Embryonic facial prominence (tissue), 1 donor: ENCODE measurements at regions not wholly inside any gene's neighbourhood (a gene's known extent, or its start where the extent isn't known, plus 50 kb on each side); places are given as distances from the start of the nearest gene placed in this dataset.
"Not testable (repeated sequence)": the region's sequence is repeated elsewhere in the genome, so short reads cannot be mapped to it uniquely, and the experiment has no call there.

Source experiments
- DNase-seq: peaks from one replicate; pipeline ENCODE4 v3.0.0-alpha.2; 2016; ENCODE audit errors: extremely low spot score

DNA sequence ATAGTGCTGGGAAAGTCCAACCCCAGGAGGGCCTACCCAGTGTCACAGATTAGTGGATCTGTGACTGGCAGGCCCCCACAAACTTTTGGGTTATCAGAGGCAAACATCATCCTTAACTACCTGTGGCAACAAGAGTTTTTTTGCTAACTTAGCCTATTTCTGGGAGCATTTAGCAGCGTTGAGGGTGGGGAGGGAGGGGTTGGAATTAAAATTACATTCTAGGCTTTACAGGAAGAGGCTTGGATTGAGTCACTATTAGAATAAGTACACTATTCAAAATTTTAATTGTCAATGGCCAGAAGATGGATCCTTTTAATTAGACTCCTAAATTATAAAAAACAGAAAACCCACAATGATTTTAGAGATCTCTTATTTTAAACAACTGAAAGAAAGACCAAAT is 267.9 kb upstream of the NPSR1 start:
- DNase-seq = no peak

DNA sequence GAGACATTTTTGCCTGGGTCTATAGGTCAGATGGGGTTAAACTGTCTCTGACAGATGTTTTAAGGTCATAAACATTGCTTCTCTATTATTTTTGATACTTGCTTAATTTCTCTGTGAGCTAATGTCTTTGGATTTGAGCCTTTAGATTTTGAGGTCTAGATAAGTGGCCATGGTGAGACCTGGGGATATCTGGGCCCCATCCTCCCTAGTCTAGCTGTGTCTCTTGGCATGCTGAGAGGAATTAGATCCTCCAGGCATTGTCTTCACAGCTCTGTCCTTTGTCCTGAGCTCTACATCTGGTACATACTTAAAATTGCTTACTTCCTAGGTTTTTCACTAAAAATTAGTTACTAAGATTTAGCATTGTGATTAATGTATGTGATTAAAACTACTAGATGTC is 265.0 kb upstream of the NPSR1 start:
- DNase-seq = no peak

DNA sequence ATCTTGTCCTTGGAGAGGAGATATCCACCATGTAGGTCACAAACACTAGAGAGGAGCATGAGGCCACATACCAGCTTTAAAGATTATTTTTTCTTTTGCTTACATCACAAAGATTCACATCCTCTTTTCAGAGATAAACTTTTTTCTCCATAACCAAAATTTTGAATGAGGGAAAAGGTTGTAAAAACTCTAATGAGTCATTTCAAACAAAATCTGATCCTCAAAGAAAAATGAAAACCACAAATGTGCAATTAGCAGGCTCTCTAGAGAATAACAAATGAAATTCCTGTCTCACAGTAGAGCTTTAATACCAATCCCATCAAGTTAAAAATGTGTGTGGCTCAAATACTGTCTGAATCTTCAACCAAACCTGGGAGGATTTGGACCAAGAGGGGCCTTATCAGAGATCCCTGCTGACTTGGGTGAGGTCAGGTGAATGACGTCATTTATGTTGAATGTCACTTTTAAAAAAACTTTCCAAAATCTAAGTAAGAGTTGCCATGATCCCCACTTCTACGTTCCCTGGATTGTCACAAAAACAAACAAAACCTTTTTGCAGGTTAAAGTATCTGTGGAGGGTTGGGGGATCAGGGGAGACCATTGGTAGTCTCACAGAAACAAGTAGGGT is 261.5 kb upstream of the NPSR1 start:
- no peak for DNase-seq

DNA sequence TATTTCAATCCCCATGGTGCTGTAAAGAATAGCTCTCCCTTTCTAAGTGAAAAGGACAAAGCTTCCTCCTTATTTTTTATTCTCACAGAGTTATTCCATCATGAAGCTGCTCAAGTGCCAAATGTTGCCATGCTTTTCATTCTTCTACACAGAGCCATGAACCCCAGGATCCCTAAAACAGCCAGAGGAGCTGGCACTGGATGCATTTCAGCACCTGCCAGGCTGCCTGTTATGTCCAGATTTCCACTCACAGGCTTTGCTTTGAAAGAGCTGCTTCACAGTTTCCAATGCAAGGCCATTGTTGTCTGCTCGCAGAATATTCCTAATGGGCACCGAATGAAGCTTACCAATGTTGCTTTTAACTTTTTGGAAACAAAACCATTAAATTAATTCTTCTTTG is 256.2 kb upstream of the NPSR1 start:
- no peak for DNase-seq

DNA sequence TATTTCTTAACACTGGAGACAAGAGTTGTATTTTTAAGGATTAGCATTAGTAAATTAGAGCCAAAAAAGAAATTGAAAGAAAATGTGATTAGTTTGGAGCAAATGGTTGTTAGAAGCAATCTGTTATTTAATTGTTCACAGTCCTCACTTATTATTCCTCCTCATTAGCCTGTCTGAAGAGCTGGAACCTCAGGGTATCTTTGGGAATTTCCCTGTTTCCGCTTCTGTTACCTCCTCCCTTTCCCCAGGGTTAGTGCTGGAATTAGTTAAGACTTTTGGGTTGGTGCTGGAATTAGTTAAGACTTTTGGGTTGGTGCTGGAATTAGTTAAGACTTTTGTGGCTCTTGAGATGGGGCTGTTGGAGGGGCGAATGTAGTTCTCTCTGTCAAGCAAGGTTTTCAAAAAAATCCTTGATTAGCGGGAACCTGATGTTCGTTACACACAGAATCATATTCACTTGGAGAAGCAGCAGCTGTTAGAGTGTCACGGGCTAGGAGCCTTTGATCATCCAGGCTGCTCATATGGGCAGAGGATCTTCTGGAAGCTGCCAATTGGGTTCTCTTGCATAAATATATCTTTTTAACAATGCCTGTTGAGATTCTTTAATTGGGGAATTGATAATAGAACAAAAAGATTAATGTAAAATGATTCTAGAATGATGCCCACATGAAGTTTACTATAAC is 251.0 kb upstream of the NPSR1 start:
- DNase-seq = no peak

DNA sequence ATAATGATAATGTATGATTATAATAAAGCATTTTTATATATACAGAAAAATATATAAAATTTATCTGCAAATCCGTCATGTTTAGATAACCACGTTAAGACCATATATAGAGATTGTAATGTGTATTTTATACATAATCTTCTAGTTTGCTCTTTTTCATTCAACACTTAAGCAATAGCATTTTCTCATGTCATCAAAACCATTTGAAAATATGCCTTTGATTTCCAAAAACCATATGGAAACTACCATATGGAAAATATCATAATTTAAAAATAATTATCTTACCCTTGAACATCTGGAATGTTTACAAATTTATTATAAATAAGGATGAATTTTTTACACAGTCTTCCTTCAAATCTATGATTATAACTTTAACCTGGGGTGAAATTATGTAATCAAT is 250.4 kb upstream of the NPSR1 start:
- DNase-seq = no peak

DNA sequence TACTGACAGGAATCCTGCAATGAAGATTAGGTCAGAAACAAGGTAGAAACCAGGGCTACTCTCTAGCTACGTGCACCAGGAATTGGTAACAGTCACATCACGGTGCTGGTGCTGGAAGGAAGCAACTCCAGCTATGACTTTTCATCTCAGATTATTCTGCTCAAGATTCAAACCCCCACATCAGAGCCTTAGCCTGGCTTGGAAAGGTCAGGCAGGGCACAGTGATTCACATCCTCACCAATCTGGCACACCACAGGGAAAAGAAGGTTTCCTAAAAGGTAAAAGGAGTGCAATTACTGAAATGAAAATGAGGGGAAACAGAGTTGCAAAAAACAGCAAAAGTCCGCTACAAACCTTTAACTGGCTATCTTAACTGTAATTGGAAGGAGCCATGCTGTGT is 240.2 kb upstream of the NPSR1 start:
- DNase-seq = no peak

DNA sequence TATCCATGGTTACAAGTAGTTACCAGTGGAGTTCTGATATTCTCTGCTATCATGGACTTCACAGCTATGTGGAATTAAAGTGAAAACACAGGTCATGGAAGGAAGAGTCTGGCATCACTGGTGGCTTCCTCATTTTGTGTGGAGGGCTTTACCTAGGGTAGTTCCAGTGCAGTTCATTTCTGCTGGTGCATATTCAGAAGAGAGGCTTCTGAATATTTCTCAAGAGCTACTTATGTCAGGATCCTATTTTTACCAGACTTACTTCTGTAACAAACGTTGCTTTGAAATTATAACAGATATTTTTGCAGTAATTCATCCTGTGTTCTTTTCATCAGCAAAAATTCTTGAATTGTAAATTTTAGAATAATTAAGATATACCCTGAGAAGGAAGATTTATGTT is 236.5 kb upstream of the NPSR1 start:
- DNase-seq = no peak

DNA sequence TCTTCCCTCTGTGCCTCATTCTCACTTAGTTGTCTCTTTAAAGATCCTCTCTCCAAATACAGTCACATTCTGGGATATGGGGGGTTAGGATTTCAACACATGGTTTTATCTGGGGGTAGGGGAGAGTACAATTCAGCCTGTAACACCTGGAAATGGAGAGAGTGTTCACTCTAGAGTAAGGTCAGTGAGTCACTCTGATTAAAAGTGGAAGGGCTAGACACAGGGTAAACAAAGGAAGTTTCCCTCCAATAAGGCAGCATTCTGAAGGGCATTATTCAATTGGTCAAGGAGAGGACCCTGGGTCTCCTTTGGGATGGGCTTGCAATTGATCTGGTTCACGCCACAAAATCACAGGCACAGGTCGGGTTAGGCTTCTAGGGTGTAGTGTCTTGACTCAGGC is 232.8 kb upstream of the NPSR1 start:
- DNase-seq = no peak

DNA sequence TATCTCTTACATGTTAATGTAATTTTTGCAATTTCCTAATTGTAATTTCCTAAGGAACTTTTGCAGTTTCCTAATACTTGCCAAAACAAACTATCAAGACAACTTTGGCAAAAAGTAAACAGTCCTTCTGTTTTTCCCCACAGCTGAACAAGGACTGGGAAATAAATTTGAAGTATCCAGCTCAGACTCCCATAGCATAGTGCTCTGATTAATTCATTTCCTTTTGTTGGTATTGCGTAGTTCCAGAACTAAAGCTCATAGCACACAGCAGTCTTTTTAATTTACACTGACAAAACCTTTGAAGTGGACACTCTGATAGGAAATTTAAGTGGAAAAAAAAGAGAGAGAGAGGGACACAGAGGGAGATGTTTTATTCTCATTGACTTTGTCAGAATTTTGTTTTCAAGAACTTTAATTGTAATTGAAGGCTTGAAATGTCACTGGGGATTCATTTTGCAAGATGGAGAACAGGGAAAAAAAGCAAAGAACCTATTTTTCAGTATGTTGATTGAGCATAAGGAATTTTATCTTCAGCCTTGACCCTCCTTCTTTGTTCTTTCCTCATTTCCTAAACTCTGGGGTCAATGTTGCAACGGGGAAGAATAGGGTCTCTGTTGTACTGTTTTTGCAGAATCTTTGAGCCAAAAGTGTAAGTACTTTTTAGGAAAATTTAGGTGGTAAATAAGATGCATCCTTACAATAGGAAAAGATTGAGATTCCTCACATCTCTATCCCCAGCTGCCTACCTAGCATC is 232.2 kb upstream of the NPSR1 start:
- DNase-seq = no peak

DNA sequence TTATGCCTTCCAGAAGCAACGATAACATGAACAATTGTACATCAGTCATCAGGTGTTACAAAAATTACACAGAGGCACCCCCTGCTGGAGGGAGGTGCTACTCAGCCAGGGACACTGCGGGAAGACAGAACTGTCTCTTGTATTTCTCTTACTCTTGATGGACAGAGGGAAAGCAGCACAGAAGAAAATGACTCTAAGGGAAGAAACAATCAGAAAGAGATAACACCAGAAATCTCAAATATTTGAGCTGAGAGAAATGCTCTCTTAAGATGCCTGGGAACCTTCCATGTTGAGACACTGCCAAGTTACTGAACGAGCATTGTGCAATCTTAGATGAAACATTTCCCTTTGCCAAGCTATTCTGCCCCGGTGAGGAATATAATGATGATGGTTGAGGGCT is 227.6 kb upstream of the NPSR1 start:
- no peak for DNase-seq

DNA sequence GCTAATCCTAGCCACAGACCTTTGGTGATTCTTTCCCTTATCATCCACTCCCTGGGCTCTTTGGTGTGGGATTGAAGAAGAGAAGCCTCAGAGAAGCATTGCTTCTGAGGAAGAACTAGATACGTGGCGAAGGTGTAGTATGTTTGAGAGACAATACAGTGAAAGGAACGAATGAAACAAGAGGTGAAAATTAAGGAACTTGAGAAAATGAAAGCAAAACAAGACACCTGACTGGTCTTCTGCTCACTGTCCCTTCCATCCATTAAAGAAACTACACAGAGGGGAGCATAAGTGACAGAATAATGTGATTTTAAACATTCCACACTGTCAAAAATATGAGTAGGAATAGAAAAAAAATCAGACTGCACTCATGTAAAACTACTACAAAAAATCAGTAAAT is 219.6 kb upstream of the NPSR1 start:
- DNase-seq = no peak

DNA sequence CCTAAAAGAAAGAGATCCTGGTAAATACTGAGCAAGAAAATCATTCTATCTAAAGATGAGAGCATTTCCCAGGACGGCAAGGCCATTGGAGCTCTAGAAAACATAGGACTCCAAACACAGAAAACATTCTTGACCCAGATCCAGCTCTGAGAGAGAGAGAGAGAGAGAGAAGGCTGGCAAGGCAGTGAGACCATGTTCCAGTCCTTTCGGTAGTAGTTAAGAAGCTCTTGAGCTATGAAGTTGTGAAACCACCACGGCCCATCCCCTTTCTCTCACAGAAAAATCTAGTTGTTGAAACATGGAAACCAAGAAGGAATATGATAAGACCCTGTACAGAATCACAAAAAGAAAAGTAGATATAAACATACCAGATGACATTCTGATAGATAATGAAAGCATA is 212.4 kb upstream of the NPSR1 start:
- no peak for DNase-seq

DNA sequence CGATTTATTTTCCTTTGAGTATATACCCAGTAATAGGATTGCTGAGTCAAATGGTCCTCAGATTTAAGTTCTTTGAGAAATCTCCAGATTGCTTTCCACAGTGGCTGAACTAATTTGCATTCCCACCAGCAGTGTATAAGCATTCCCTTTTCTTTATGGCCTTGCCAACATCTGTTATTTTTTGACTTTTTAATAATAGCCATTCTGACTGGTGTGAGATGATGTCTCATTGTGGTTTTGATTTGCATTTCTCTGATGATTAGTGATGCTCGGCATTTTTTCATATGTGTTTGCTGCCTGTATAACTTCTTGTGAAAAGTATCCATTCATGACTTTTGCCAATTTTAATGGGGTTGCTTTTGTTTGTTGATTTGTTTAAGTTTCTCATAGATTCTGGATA is 209.5 kb upstream of the NPSR1 start:
- DNase-seq = not testable (repeated sequence)

DNA sequence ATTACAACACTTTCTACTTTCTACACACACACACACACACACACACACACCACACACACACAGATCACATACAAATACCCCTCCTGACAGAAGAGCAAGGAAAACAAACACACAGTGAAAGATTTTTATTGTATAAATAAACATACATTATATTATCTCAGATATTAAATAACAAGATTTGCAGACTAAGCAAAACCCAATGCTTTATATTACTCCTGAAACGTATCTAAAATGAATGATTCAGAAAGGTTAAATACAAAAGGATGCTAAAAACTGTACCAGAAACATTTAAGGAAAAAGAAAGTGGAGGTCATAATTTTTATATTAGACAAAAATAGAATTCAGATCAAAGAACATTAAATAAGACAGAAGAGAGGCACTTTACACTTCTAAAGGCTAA is 208.3 kb upstream of the NPSR1 start:
- DNase-seq = no peak

DNA sequence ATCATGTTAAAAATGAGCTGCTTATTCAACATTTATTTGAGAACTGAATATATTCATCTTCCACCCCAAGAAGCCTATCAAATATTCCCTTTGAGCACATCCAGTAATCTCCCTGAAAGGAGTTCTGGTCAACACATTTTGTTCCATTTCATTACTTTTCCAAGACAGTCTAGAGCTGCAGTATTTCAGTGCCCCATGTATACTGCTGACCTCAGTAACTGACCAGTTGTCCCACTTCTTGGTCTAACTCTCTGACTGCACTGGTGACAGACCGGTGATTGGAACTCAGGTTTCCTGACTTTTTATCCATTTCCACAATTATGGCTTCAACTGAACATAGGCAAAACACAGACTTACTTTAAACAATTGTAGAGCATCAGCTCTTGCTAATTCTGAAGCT is 206.8 kb upstream of the NPSR1 start:
- no peak for DNase-seq

DNA sequence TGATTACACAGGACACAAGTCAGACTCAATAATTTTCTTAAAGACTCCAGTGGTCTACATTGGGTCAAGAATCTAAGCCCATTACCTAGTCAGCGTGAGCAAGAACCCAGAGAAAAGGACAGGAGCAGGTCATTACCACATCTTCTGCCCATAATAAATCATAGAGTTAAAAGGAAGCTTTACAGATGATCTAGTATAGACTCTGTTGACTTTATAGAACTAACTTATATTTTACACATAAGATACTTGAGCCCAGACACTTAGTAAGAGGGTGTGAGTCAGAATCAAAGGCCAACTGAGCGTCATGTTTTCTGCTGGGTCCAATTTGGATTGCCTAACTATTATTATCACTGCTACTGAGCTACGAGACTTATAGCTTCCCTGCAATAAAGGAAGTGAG is 206.1 kb upstream of the NPSR1 start:
- no peak for DNase-seq

DNA sequence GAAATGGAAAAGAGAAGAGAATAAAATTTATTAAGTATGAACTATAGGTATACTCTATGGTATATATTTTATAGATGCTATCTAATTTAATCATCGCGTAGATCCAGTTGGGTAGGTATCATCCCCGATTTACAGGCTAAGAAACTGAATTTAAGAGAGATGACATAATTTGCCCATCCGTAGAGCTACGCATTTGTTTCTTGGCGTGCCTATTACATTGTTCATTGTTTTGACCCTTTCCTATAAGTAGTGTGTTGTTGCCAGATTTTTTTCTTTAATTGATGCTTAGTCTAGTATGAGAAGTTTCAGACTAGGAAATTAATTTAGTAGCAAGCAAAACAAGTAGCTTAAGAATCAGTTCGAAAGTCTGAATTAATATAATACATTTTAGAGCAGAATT is 205.7 kb upstream of the NPSR1 start:
- DNase-seq = no peak

DNA sequence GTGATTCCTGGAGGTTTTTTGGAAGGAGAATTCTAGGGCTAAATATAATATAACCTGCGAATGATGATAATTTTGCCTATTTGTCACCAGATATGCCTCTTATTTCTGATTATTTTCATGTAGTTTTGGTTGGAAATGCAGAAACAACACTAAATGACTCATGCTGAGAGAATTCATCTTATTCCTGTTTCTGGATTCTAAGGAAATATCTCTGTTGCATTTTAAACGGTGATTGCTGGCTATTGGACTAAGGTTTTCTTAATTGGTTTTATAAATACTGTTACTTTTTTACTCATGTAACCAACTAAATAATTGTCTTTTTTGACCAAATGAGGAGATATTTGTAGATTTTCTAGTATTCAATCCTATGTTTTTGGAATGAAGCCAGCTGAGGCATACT is 204.9 kb upstream of the NPSR1 start:
- DNase-seq = no peak

DNA sequence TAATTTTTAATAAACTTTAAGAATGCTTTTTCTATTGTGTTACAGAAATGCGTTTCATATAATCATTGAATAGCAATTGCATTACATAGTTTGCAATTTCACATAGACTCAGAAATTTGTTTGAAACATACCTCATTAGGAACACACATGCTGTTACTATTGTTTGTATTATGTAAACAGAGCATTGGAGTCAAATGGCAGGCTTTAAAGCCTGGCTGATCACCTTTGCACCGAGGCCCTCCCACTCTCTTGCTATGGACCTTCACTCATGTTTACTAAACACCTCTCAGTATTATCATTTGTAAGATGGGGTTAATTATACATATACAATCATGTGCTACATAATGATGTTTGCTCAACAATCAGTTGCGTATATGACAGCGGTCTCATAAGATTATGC is 203.6 kb upstream of the NPSR1 start:
- no peak for DNase-seq

DNA sequence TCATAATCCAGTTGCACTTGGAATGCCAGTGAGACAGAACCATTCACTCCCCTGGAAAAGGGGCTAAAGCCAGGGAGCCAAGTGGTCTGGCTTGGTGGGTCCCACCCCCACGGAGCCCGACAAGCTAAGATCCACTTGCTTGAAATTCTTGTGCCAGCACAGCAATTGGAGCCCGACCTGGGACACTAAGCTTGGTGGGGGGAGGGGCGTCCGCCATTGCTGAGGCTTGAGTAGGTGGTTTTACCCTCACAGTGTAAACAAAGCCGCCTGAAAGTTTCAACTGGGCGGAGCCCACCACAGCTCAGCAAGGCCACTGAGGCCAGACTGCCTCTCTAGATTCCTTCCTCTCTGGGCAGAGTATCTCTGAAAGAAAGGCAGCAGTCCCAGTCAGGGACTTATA is 200.7 kb upstream of the NPSR1 start:
- no peak for DNase-seq

DNA sequence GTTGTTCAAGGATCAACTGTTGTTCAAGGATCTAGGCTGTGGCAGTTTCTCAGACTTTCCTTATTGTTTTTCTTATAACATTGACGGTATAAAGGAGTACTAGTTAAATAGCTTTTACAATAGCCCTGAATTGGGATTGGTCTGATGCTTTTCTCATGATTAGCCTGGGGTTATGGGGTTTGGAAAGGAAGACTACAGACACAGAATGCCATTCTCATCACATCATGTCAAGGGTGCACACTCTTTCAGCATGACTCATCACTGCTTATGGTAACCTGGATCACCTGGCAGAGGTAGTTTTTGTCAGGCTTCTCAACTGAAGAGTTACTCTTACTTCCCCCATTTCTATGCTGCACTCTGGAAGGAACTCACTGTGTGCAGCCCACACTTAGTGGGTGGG is 194.2 kb upstream of the NPSR1 start:
- no peak for DNase-seq

DNA sequence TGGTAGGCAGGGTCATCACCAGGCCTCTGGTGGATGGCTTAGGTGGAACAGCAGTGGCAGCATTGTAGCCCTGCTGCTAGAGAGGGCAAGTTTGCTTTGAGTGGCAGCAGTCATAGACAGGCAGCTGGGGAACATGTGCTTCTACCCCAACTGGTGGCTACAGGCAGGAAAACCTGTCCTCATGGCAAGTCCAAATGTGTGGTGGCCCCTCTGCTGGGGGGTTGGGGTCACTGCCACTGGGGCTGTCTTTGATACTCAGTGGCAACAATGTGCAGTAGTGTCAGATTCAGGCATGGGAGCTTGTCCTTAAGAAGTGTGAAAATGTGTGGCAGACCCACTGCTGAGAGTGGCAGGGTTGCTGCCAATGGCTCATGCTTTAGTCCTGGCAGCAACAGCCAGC is 186.2 kb upstream of the NPSR1 start:
- DNase-seq = no peak
